Lower leg skin (tissue), 3 donors: ENCODE measurements at regions not wholly inside any gene's neighbourhood (a gene's known extent, or its start where the extent isn't known, plus 50 kb on each side); places are given as distances from the start of the nearest gene placed in this dataset.

Source experiments
- CTCF ChIP-seq, 3 donors: fragments of 450-650 bp; IDR thresholded peaks; one replicate each; pipeline ENCODE4 v1.5.1; 2016; ENCODE audit warnings: antibody characterized with exemption in 3 of 3, mild to moderate bottlenecking in 3 of 3, moderate library complexity in 2 of 3
- POLR2A ChIP-seq, 2 donors: fragments of 450-650 bp; IDR thresholded peaks; one replicate each; pipeline ENCODE4 v1.6.1; 2016 to 2017; ENCODE audit warnings: antibody characterized with exemption in 2 of 2, mild to moderate bottlenecking in 1 of 2, moderate library complexity in 1 of 2

GRCh38 chr22:22754268-22754657 is 109.8 kb downstream of the GGTLC2 start:
- no peak for TF ChIP-seq POLR2A (IDR thresholded peaks at IDR 0.05)
- no peak for TF ChIP-seq CTCF (IDR thresholded peaks at IDR 0.05)
